ENCODE measurements at regions not wholly inside any gene's neighbourhood (a gene's known extent, or its start where the extent isn't known, plus 50 kb on each side); places are given as distances from the start of the nearest gene placed in this dataset.

- ATAC-seq (no peak), DNase-seq (ENCODE audit: low spot score) (no peak), FAIRE-seq (no peak)
- no peak overlapping the region for H3K4me2 ChIP-seq (ENCODE audit: low read depth, low read length)
- no peaks in the 10 kb centered on the region for H3K4me1 ChIP-seq (ENCODE audit: insufficient read depth, low read length)
- POLR2A ChIA-PET, result no interaction called here
- H3K4me3 ChIP-seq (replicated peaks in 1 of 3; ENCODE audit: insufficient read depth in 1 of 3, low read depth in 2 of 3, low read length in 3 of 3), result no peak overlapping the region
- in situ Hi-C loops (cut with HindIII; ENCODE audit: extremely low pct_ligation_motif_present, low pct_unique_long_range_greater_than_20kb), result no loop called here
- 7% methylated on average over 4 of the region's 4 CpGs for WGBS (ENCODE audit: low lambda C conversion rate)
- H3K9ac ChIP-seq (ENCODE audit: insufficient read depth, low read depth, low read length), result no peak overlapping the region
- H3K27ac ChIP-seq (ENCODE audit: extremely low read length, insufficient read depth, low read length), result no peak overlapping the region
- no peak overlapping the region for H2AFZ ChIP-seq (ENCODE audit: low read length)
- no peaks in the 10 kb centered on the region for H3K36me3 ChIP-seq (replicated peaks in 1 of 2; ENCODE audit: control insufficient read depth in 1 of 2, insufficient read depth in 2 of 2, low read length in 2 of 2)
- H3K9me3 ChIP-seq (ENCODE audit: low read length), result peaks cover 13% of the 10 kb centered on the region
- H3K79me2 ChIP-seq (ENCODE audit: insufficient read depth, low read length), result no peaks in the 10 kb centered on the region
- BruUV-seq (replicated peaks), result no TSS peak
- intact Hi-C loops (cut with micrococcal nuclease; ENCODE audit: unreplicated experiment), result no loop called here
- H3K27me3 ChIP-seq (ENCODE audit: control insufficient read depth in 1 of 2, insufficient read depth in 2 of 2, low read length in 2 of 2), result no peaks in the 10 kb centered on the region
- H4K20me1 ChIP-seq (ENCODE audit: insufficient read depth, low read length), result no peaks in the 10 kb centered on the region
- CTCF ChIA-PET (ENCODE audit: low intra/inter-chr PET ratio, low total read pairs), result no interaction called here
- TF ChIP-seq NFKB2 (CRISPR knock-in tag; IDR thresholded peaks at IDR 0.05; ENCODE audit: borderline replicate concordance), result no peak
- no peak for TF ChIP-seq RNF219 (CRISPR knock-in tag; IDR thresholded peaks at IDR 0.05)
- no peak for TF ChIP-seq CEBPZ (IDR thresholded peaks at IDR 0.05; ENCODE audit: low read length)
- no peak for TF ChIP-seq PCBP1 (IDR thresholded peaks at IDR 0.05; ENCODE audit: borderline replicate concordance, low read depth, low read length)
- TF ChIP-seq ZNF776 (CRISPR knock-in tag; IDR thresholded peaks at IDR 0.05), result no peak
- TF ChIP-seq ZNF547 (CRISPR knock-in tag; IDR thresholded peaks at IDR 0.05), result no peak
- no peak for TF ChIP-seq GZF1 (CRISPR knock-in tag; IDR thresholded peaks at IDR 0.05)
- TF ChIP-seq GLMP (CRISPR knock-in tag; IDR thresholded peaks at IDR 0.05; ENCODE audit: borderline replicate concordance), result no peak
- no peak for TF ChIP-seq MZF1 (CRISPR knock-in tag; IDR thresholded peaks at IDR 0.05; ENCODE audit: borderline replicate concordance)
Measured at GRCh38 chr7:109637428-109637990, 1067.8 kb downstream of the DNAJB9 start.
